Thoracic aorta (tissue), 2 donors: ENCODE measurements at regions not wholly inside any gene's neighbourhood (a gene's known extent, or its start where the extent isn't known, plus 50 kb on each side); places are given as distances from the start of the nearest gene placed in this dataset.

Experiments used
- ATAC-seq: fragments of 150-250 bp; one replicate; pipeline ENCODE4 v1.8.0; 2017; ENCODE audit warnings: low read depth; ENCODE audit not compliant: insufficient number of reproducible peaks, low FRiP score
- DNase-seq: peaks from one replicate; pipeline ENCODE4 v3.0.0-alpha.2; 2020; ENCODE audit warnings: low spot score
- H3K27ac ChIP-seq, 2 donors: fragments of 200-600 bp; sonication (generic); 1 replicate in 1 of 2; 2 replicates in 1 of 2; pipeline ENCODE4 v1.5.1; 2016; ENCODE audit warnings: mild to moderate bottlenecking in 2 of 2, moderate library complexity in 2 of 2
- H3K27me3 ChIP-seq: fragments of 200-600 bp; sonication (generic); replicated peaks from 2 replicates; pipeline ENCODE4 v1.6.0; 2016; ENCODE audit warnings: mild to moderate bottlenecking; ENCODE audit not compliant: insufficient read depth
- H3K36me3 ChIP-seq: fragments of 200-600 bp; sonication (generic); one replicate; pipeline ENCODE4 v1.5.1; 2016
- H3K4me1 ChIP-seq, 2 donors: fragments of 200-600 bp; sonication (generic); 1 replicate in 1 of 2; 2 replicates in 1 of 2; pipeline versions ENCODE4 v1.5.1 to v1.6.0; 2016; ENCODE audit warnings: low read depth in 2 of 2, mild to moderate bottlenecking in 1 of 2; ENCODE audit not compliant: control insufficient read depth in 1 of 2
- H3K4me3 ChIP-seq: fragments of 200-600 bp; sonication (generic); 2 replicates; pipeline ENCODE4 v1.5.1; 2016; ENCODE audit warnings: mild to moderate bottlenecking
- H3K9me3 ChIP-seq: fragments of 200-600 bp; sonication (generic); 2 replicates; pipeline ENCODE4 v1.5.1; 2016
- TF ChIP-seq, protein P1 (sequence below): fragments of 200-600 bp; sonication (generic); IDR thresholded peaks from one replicate; pipeline ENCODE4 v1.5.1; 2019; ENCODE audit warnings: antibody characterized with exemption

DNA sequence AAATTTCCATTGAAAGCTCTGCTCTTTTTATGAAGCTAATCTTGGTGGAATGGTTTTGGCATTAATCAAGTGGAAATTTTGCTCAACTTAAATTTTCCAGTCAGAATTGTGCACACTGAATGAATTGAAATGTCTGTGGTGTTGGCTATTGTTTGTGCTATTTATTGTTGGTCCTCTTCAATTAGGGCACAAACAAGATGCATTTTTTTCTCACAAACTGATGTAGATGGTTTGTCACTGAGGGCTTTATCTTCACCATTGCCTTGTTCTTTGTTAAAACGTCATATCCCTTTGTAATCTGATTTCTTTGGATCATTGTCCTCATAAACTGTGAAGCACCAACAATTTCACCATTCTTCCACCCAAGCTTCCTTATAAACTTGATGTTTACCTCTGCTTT, 152.1 kb upstream of the RHOBTB1 start:
- DNase-seq (no peak), ATAC-seq (no peak)
- Histone ChIP-seq H3K4me1 (no peaks in the 10 kb centered on the region), H3K27ac (no peak overlapping the region), H3K9me3 (no peaks in the 10 kb centered on the region), H3K4me3 (no peak overlapping the region), H3K27me3 (no peaks in the 10 kb centered on the region), H3K36me3 (no peaks in the 10 kb centered on the region)
- TF ChIP-seq, protein P1, sequence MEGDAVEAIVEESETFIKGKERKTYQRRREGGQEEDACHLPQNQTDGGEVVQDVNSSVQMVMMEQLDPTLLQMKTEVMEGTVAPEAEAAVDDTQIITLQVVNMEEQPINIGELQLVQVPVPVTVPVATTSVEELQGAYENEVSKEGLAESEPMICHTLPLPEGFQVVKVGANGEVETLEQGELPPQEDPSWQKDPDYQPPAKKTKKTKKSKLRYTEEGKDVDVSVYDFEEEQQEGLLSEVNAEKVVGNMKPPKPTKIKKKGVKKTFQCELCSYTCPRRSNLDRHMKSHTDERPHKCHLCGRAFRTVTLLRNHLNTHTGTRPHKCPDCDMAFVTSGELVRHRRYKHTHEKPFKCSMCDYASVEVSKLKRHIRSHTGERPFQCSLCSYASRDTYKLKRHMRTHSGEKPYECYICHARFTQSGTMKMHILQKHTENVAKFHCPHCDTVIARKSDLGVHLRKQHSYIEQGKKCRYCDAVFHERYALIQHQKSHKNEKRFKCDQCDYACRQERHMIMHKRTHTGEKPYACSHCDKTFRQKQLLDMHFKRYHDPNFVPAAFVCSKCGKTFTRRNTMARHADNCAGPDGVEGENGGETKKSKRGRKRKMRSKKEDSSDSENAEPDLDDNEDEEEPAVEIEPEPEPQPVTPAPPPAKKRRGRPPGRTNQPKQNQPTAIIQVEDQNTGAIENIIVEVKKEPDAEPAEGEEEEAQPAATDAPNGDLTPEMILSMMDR, result no peak

DNA sequence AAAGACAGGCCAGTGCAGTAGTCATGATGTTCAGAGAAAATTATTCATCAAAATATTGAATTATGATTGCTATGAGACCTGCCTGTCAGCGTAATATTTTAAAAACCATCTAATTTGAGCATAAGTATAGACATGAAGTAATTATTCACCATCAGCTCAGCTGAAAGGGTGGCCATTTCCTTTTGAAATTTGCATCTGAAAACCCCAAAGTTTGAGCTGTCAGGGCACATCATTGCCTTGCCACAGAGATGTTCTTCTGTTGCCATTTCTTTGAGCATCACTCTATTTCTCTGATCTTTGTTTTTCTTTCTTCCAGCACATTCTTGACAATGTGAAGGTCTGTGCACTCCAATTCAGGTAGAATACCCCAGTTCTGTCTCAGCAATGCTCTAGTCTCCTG, 147.5 kb upstream of the RHOBTB1 start:
- ATAC-seq (no peak), DNase-seq (no peak)
- no peaks in the 10 kb centered on the region for H3K9me3 ChIP-seq
- no peaks in the 10 kb centered on the region for H3K36me3 ChIP-seq
- H3K27ac ChIP-seq, result no peak overlapping the region
- no peaks in the 10 kb centered on the region for H3K27me3 ChIP-seq
- no peaks in the 10 kb centered on the region for H3K4me1 ChIP-seq
- H3K4me3 ChIP-seq, result no peak overlapping the region
- TF ChIP-seq, protein P1, result no peak

DNA sequence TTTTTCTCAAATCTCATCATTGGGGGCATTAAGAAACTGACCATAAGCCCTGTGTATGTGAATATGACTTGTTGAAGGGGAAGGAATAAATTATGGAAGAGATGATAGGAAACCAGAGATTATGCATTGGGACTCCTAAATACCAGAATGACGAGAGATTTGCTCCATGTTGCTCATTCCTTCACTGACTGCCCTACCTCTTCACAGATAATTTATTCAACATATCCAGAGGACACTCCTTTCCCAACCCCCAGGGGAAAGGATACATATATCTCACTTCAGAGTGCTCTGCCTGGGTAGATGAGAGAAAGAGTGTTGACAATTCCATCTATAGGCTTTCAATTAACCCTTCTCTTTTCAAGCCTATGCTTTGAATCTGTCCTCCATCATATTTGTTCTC, 145.3 kb upstream of the RHOBTB1 start:
- H3K36me3 ChIP-seq, result no peaks in the 10 kb centered on the region
- TF ChIP-seq, protein P1, result no peak
- no peak for ATAC-seq
- H3K27ac ChIP-seq, result no peak overlapping the region
- no peaks in the 10 kb centered on the region for H3K27me3 ChIP-seq
- H3K4me1 ChIP-seq, result no peaks in the 10 kb centered on the region
- H3K9me3 ChIP-seq, result no peaks in the 10 kb centered on the region
- no peak overlapping the region for H3K4me3 ChIP-seq
- no peak for DNase-seq

DNA sequence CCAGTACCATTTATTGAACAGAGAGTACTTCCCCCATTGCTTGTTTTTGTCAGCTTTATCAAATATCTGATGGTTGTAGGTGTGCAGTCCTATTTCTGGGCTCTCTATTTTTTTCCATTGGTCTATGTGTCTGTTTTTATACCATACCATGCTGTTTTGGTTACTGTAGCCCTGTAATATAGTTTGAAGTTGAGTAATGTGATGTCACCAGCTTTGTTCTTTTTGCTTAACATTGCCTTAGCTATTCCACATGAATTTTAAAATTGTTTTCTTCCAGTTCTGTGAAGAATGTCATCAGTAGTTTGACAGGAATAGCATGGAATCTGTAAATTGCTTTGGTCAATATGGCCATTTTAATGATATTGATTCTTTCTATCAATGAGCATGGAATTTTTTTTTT, 140.5 kb upstream of the RHOBTB1 start:
- no peaks in the 10 kb centered on the region for H3K27me3 ChIP-seq
- ATAC-seq (no peak), DNase-seq (no peak)
- H3K4me3 ChIP-seq, result no peak overlapping the region
- no peaks in the 10 kb centered on the region for H3K9me3 ChIP-seq
- TF ChIP-seq, protein P1, result no peak
- H3K36me3 ChIP-seq, result no peaks in the 10 kb centered on the region
- no peaks in the 10 kb centered on the region for H3K4me1 ChIP-seq
- no peak overlapping the region for H3K27ac ChIP-seq

DNA sequence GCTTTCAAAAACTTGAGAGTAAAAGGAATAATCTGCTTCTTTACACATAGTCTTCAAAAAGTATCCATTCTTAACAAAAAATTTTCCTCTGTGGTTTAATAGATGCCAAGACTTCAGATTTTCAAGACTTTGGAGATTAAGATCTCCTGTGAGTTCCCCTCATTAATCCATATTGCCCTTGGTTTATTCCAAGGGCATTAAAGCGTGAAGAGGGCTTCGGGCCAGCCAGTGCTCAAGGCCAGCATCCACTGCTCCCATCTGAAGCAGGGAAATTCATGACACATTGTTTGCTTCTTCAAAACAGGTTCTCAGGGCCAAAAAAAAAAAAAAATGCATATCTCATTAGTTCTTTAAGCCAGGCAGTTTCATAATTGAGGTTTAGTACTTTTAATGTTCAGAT, 137.3 kb upstream of the RHOBTB1 start:
- ATAC-seq, result no peak
- Histone ChIP-seq H3K9me3 (no peaks in the 10 kb centered on the region), H3K27me3 (no peaks in the 10 kb centered on the region), H3K4me3 (no peak overlapping the region), H3K27ac (no peak overlapping the region), H3K4me1 (no peaks in the 10 kb centered on the region), H3K36me3 (no peaks in the 10 kb centered on the region)
- no peak for DNase-seq
- TF ChIP-seq, protein P1, result no peak
